ENCODE measurements at regions not wholly inside any gene's neighbourhood (a gene's known extent, or its start where the extent isn't known, plus 50 kb on each side); places are given as distances from the start of the nearest gene placed in this dataset.

- TF ChIP-seq TAF1 (IDR thresholded peaks at IDR 0.05; ENCODE audit: borderline replicate concordance, low read depth, low read length), result no peak
- no peak for TF ChIP-seq EP300 (IDR thresholded peaks at IDR 0.05; ENCODE audit: borderline replicate concordance in 1 of 2, low read depth in 1 of 2, low read length in 1 of 2)
- TF ChIP-seq ZBTB33 (IDR thresholded peaks at IDR 0.05; ENCODE audit: borderline replicate concordance, low read depth), result no peak
- no peak for TF ChIP-seq CTCF (IDR thresholded peaks at IDR 0.05)
- TF ChIP-seq NRF1 (IDR thresholded peaks at IDR 0.05; ENCODE audit: low read depth, low read length), result no peak
- no peak for TF ChIP-seq TEAD4 (IDR thresholded peaks at IDR 0.05; ENCODE audit: borderline replicate concordance, insufficient read depth)
- no peak for TF ChIP-seq SIN3A (IDR thresholded peaks at IDR 0.05; ENCODE audit: borderline replicate concordance, low read depth, low read length)
- TF ChIP-seq GABPA (IDR thresholded peaks at IDR 0.05; ENCODE audit: low read depth), result no peak
- no peak for TF ChIP-seq YY1 (IDR thresholded peaks at IDR 0.05; ENCODE audit: low read depth)
- no peak for TF ChIP-seq POLR2AphosphoS5 (IDR thresholded peaks at IDR 0.05; ENCODE audit: low read depth, low read length)
Measured at GRCh38 chr14:58861586-58861985, 223.8 kb downstream of the DACT1 start.
